Endometrium (tissue), 2 donors: ENCODE measurements at regions not wholly inside any gene's neighbourhood (a gene's known extent, or its start where the extent isn't known, plus 50 kb on each side); places are given as distances from the start of the nearest gene placed in this dataset.
"Not testable (repeated sequence)": the region's sequence is repeated elsewhere in the genome, so short reads cannot be mapped to it uniquely, and the experiment has no call there.

Experiments
- FAIRE-seq: peaks from 2 replicates; lab custom pipeline; 2012; peaks lifted over from hg19 to GRCh38; lab: Jason Lieb, UNC
- donor health status: control.
- donor health status: control.

DNA sequence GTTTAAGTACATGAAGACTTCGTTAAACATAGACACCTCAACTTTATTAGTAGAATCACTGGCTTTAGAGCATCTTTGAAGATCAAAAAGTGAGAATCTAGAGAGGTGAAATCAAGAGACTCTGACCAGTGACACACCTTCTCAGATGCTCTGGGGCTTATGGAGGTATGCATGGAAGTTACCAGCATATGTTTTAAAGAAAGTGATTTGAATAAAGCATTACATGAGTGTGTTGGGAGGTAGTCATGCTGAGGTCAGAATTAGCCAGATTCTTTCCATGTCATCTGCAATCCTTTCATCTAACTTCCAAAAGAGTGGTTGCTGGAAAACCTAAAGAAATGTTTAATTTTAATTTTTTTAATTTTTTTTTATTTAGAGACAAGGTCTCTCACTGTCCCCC, 658.0 kb upstream of the GOLIM4 start:
- no peak for FAIRE-seq

DNA sequence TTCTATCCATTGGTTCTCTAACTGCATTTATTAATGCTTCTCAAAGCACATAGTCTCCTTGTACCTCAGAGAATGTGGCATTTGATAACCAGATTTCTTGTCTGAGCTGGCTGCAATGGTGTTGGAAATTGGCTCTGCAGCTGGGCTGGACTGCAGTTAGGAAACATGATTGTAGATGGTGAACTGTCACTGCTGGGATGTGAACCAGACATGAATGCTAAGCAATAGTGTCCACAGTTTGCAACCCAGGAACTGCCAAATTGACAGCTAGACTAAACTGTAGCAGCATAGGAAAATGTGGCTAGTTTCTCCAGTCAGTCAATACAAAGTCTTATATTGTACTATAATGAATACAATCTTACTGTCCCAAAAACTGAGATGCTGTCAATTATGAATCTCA, 656.6 kb upstream of the GOLIM4 start:
- no peak for FAIRE-seq

- FAIRE-seq: no peak
Observed at GRCh38 chr3:168747697-168748096, 652.0 kb upstream of the GOLIM4 start.

DNA sequence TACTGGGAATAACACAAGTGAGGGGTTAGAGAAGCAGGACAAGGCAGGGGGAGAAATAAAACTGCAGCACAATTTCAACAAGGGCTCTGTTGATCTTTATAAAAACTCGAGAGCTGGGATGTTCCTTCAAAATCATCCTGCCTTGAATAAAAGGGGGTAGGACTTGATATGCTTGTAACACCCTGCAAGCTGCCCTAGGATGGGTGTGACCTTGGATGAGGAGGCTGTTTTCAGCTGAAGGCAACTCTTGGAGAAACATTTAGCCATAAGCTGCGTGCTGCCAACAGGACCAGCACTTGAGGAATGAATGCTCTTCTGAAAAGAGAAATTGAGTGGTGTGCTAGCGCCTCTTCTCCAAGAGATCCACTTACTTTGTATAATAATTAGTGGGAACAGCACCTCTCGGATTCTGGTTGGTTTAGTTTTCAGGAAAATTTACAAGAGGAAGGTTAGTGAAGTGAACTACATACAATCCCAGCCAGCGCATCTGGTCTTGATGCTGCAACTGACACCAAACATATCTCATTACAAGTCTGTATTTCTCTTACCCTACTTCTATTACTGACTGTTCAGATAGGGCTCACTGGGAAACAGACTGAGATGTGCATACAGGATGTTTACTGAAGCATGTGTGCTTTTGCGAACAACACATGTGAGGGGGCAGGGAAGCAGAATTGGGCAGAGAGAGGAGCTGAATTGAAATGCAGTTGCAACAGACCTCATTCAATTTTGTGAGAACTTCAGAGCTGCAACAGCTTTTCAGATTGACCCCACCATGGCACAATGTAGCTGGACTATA, 643.0 kb upstream of the GOLIM4 start:
- FAIRE-seq: no peak

GRCh38 chr3:168736202-168736601, 640.5 kb upstream of the GOLIM4 start:
- FAIRE-seq: no peak

DNA sequence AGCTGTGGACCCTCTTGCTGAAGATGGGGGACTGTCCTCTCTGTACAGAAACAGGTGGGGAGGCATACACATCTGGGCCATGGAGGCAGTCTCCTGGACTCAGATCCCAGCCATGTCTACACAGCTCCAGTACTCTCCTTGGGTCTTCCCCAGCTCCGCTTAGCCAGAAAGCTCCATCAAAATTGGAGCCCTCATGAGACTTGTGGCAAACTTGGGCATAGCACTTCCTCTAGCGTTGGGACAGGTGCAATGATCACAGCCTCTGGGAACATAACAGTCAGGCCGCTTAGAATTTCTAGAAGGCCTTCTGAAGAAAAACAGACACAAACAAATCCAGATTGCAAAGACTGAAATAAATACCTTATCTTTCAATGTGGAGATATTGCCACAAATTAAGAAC, 634.3 kb upstream of the GOLIM4 start:
- FAIRE-seq: no peak

DNA sequence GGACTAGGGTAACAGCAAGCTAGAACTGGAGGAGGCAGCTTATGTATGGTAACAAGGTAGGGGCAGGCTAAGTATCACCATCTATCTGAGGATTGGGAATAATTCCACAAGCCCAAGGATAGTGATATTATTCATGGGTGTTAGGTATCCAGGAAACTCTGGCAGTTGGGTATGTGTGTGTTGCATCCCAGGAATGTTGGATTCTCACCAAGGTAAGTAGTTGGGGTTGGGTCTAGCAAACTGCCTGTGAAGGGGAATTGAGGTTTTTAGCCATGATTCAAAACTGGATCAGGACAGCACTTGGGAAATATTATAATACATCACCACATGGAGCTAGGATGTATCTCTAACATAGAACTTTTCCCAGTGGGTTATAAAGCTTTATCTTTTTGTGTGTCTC, 626.4 kb upstream of the GOLIM4 start:
- no peak for FAIRE-seq

GRCh38 chr3:168714609-168715240, 619.0 kb upstream of the GOLIM4 start:
- FAIRE-seq: no peak

DNA sequence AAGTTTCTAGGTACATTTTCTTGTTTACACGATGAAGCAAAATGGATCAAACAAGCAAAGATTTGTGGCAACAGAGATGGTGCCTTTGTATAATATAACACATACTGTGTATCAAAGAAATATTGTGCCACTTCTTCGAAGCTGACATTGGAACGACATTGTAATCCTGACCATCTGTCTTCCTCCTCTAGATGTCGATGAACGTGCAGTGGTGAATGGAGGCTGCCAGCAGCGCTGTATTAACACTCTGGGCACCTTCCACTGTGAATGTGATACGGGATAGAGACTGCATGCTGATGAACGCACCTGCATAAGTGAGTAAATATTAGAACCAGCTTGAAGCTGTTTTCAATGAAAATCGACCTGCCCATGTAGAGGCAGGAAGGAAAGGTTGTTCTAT, 613.3 kb upstream of the GOLIM4 start:
- no peak for FAIRE-seq

GRCh38 chr3:168707900-168708299, 612.2 kb upstream of the GOLIM4 start:
- no peak for FAIRE-seq

GRCh38 chr3:168705412-168705811, 609.7 kb upstream of the GOLIM4 start:
- FAIRE-seq: no peak

DNA sequence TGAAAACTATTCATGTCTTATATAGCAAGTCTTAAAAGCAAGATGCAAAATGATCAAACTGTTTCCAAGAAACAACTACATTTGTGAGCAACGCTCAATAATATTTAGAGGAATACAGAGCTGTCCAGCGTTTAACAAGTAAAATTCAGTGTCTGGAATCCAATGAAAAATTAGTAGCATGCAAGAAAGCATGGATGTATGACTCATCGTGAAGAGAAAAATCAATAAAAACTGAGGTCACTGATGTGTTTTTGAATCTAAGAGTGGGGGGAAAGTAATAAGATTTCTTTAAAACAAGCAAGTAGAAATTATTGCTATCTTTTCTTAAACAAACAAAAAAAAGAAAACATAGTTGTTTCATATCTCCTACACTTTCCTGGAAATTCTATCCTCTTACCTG, 600.3 kb upstream of the GOLIM4 start:
- no peak for FAIRE-seq

DNA sequence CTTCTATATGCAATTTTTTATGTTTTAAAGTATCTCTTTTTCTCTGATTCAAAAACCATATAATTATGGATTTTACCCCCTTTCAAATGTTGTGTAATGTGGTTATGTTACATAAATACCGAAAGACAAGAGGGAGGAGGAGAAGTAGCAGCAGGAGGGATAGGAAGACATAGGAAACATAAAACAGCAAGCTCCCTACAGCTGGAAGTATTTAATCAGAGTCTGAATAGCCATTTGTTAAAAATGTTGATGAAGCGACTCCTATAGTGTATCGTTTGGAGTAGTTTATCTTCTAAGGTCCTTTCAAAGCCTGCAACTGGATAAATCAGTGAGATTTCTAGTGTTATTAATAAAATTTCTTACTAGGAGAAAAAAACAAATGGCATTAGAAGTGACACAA, 598.1 kb upstream of the GOLIM4 start:
- no peak for FAIRE-seq

DNA sequence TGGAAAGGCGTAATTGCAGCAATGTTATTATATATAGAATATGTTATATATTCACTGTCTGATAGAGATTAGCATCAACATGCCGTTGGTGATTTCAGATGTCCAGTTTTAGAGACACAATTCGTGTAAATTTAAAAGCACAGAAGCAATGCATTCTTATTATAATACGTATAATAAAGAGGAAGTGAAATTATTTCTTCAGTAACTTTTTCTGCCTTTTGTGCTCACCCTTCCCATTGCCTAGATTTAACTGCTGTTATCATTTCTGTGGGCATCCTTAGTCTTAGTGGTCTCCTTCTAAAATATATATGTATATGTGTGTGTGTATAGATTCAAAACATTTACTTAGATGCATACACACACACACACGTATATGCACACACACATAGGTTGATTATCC, 592.5 kb upstream of the GOLIM4 start:
- FAIRE-seq: no peak

- FAIRE-seq: no peak
Observed at GRCh38 chr3:168684519-168684918, 588.8 kb upstream of the GOLIM4 start.

DNA sequence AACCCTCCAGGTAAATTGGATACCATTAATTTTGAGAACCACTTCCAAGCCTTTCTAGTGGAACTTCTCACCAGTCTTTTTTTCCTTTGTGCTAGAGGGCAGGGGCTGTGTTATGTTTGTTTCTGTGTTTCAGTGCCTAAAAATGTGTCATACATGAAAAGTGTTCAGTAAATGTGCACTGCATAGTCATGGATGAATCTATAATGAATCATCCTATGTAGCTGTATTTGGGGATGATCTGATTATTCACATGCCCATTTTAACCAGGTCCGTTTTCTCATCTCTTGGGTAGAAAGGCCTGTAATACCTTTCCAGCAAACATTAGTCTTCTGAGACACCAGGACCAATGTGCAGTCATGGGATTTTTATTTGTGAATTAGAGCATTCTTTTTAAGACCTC, 583.0 kb upstream of the GOLIM4 start:
- no peak for FAIRE-seq

GRCh38 chr3:168671091-168671490, 575.4 kb upstream of the GOLIM4 start:
- no peak for FAIRE-seq

DNA sequence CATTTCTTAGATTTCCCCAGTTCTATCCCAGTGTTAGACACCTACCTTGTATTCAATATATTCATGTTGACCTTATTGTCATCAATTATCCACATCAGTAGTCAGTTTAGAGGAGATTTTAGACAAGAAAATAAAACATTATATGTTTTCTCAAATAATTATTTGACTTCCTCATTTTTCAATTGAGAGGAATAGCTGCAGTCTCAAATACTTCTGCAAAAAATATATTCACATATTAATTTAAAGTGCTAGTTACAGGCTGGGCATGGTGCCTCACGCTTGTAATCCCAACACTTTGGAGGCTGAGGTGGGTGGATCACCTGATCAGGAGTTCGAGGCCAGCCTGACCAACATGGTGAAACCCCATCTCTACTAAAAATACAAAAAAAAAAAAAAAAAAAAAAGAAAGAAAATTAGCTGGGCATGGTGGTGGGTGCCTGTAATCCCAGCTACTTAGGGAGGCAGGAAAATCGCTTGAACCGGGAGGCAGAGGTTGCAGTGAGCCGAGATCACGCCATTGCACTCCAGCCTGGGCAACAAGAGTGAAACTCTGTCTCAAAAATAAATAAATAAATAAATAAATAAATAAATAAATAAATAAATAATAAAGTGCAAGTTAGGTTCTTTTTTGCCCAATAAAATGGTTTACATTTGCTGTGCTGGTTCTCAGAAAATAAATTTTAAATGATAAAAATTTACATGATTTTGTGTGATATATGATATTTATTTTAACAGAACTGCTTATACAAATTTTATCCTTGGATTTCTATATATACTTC, 565.3 kb upstream of the GOLIM4 start:
- not testable (repeated sequence) for FAIRE-seq

DNA sequence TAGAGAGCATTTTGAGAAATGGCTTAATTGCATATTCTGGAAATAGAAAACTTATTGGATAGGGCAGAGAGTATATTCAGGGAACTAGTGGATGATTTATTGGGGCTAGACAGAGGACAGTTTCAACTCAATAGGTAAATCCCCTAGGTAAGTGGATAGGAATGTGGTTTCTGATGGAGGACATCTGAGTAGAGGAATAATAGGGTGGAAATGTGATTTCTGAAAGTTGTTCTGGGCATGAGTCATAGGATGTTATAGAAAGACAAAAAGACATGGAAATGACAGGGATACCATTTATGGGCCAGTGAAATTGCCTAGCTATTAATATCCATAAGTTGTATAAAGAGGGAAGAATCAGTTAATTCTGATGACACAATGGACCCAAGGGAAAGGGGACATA, 563.3 kb upstream of the GOLIM4 start:
- no peak for FAIRE-seq

GRCh38 chr3:168655611-168656010, 559.9 kb upstream of the GOLIM4 start:
- no peak for FAIRE-seq

GRCh38 chr3:168654700-168655099, 559.0 kb upstream of the GOLIM4 start:
- no peak for FAIRE-seq

GRCh38 chr3:168653255-168653654, 557.5 kb upstream of the GOLIM4 start:
- no peak for FAIRE-seq

GRCh38 chr3:168648321-168648720, 552.6 kb upstream of the GOLIM4 start:
- FAIRE-seq: no peak
